ENCODE measurements at regions not wholly inside any gene's neighbourhood (a gene's known extent, or its start where the extent isn't known, plus 50 kb on each side); places are given as distances from the start of the nearest gene placed in this dataset.

DNA sequence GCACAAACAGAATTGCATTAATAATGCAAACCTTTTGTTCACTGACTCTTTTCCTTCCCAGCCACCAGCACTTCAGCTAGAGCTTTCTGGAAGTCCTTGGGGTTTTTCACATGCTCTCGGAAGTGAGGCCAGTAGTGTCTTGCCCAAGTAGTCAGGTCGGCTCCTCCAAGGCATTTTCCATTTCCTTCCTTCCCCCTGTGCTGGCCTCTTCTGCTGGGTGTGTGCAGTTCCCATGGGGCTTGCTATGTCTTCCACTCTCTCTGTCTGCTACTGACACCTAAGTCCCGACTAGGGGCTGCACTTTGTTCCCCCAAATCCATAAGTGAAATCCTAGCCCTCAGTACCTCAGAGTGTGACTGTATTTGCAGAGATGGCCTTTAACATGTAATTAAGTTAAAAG lies 175.6 kb upstream of the BMPER start:
- no peak for DNase-seq

GRCh38 chr7:33730958-33731357 lies 174.4 kb upstream of the BMPER start:
- DNase-seq = no peak

DNA sequence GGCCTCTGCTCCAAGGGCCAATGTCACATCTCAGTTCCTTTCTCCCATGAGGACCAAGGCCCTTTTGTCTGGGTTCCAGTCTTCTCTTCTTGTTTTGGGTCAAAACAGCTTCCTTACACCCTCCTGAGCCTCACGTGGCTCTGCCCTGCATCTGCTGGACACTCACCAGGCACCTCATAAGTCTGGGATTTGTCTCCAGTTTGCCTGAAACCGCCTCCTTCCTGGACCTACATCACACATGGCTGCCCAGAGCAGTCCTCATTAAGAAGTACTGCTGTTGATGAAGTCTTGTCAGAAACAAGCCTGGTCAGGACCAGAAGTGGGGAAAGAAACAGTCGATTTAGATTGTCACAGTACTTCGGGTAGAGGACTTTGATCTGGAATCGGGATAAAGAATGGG lies 173.4 kb upstream of the BMPER start:
- DNase-seq = no peak

GRCh38 chr7:33732462-33732861 lies 172.9 kb upstream of the BMPER start:
- DNase-seq = no peak

DNA sequence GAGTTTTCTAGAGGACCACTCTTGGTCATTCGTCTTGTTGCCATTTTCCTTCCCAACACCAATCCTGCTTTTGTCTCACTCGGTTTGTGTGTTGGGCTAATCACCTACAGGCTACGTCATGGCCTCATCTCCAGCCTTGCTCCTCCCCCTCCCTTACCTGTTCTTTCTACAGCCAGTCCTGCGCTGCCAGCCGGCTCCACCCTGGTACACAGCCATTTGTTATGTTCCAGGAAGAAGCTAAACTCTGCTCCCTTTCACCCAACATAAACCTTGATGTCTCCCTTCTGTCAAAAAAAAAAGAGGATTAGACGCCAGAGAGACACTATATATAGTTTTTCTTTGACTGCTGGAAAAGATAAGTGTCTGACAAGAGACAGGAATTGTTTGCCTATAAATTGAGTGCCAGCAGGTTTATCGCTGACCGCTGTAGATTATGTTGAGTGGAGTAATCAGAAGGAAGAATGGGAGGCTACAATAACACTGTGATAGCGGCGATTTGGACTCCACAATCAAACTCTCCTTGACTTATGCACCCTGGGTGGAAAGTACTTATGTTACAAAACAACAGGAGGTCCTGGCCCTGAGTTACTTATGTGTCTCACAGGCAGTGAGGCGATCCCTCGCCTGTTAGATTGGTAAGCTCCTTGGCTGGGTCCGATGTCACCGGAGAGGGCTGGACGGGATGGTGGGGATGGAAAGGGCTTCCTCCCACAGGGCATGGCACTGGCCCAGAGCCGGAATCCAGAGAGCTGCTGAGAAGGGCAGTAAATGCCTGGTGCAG lies 171.3 kb upstream of the BMPER start:
- no peak for DNase-seq

DNA sequence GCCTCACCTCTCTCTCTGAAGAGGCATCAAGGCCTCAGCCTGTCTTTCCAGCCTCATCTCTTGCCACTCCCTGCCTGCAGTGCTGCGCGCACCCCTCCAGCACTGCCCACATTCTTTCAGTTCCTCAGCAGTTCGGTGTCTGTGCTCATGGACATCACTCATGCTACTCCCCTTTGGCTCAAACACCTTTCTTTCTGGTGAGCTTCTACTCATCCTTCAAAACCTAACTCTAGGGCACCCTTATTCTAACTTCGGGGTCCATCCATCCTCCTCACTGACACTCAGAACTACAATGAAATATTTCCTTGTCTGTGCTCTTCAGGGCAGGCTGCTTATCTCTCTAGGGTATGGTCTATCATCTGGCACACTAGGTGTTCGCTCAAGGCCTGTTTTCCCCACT lies 169.9 kb upstream of the BMPER start:
- no peak for DNase-seq

- no peak for DNase-seq
These were observed 168.7 kb upstream of the BMPER start for GRCh38 chr7:33736521-33737221.

DNA sequence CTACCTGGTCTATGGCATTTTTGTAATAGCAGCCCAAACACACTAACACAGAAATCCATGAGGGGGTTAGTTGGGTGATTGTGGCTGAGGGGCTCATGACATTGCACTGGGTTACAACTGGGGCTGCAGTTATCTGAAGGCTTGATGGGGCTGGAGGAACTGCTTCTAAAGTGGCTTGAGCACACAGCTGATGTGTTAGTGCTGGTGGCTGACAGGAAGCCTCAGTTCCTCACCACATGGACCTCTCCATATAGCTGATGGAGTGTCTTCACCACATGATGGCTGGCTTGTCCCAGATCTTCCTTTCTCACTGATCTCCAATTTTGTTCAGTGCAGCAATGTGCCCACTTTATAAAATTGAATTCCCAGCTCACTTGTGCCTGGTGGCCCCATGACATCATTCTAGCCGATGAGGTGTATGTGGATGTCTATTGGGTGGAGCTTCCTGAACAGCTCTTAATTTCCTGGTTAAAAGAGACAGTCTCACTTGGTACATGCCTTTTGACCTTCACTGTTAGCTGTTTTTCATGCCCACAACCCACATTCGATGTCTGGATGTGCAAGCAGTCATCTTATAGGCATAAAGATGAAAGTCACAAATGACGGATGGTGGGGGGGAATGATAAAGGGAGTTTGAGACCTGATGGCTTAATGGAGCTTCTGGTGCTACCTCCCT lies 166.9 kb upstream of the BMPER start:
- DNase-seq = no peak

GRCh38 chr7:33739286-33739685 lies 166.1 kb upstream of the BMPER start:
- no peak for DNase-seq

GRCh38 chr7:33742521-33742920 lies 162.8 kb upstream of the BMPER start:
- no peak for DNase-seq

GRCh38 chr7:33742999-33743587 lies 162.2 kb upstream of the BMPER start:
- DNase-seq = no peak

- DNase-seq = no peak
These were observed 161.7 kb upstream of the BMPER start for GRCh38 chr7:33743594-33743993.

DNA sequence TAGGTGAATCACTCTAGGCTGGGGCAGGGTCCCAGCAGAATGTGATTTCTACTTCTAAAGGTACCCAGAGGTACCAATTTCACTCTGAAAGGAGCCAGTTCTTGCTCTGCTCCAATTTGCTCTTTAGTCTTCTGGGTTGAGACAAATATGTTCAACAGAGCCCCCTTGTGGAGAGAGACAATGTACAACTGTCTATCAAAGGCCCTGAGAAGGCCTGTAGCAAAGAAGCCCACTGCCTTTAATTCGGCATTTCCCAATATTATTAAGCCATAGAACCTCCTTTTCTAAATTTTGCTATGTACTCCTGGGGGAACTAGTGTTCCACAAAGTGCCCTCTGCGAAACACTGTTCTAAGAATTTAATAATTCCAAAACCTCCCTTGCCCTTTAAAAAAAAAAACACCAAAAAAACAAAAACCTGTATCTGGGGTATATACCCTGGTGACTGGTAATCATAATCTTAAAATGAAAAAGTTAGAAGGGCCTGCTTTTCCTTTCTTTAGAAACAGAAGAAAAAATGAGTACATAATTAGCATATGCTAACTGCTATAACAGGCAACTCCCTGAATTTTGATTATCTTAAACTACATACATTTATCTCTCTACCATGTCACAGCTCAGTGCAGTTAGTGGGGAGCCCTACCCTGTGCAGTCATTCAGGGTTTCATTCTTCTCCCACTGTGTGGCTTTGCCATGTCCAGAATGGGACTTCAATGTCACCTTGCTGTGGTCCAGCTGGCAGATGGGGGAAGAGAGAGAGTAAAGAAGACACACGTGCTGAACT lies 160.9 kb upstream of the BMPER start:
- DNase-seq = peak in 1 of 2 experiments; percentile 5

- DNase-seq = no peak
These were observed 159.4 kb upstream of the BMPER start for GRCh38 chr7:33745934-33746333.

- peak in 1 of 2 experiments; percentile 23 for DNase-seq
These were observed 156.5 kb upstream of the BMPER start for GRCh38 chr7:33748793-33749192.

DNA sequence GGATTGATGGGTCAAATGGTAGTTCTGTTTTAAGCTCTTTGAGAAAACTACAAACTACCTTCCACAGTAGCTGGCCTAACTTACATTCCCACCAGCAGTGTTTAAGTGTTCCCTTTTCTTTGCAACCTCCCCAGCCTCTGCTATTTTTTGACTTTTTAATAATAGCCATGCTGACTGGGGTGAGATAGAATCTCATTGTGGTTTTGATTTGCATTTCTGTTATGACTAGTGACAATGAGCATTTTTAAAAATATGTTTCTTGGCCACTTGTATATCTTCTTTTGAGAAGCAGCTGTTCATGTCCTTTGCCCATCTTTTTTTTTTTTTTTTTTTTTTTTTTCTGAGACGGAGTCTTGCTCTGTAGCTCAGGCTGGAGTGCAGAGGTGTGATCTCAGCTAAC lies 155.2 kb upstream of the BMPER start:
- DNase-seq = no peak

DNA sequence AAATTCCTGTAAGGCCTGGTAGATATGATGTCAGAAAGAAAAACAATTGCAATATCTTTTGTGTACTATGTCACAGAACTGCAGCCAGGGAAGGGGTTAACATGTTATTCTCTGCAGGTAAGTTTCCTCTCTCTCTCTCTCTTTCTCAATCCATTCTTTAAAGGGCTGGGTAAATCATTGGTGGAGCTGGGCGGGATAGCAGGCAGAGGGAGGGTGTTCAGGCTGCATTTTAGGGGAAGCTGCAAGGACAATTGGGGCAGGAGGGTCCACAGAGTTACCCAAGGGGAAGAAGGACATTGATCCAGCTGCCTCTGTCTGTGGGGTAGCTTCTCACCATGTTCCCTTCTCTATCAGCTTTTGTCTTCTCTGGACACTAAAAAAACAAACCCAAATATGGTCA lies 153.9 kb upstream of the BMPER start:
- DNase-seq = no peak

DNA sequence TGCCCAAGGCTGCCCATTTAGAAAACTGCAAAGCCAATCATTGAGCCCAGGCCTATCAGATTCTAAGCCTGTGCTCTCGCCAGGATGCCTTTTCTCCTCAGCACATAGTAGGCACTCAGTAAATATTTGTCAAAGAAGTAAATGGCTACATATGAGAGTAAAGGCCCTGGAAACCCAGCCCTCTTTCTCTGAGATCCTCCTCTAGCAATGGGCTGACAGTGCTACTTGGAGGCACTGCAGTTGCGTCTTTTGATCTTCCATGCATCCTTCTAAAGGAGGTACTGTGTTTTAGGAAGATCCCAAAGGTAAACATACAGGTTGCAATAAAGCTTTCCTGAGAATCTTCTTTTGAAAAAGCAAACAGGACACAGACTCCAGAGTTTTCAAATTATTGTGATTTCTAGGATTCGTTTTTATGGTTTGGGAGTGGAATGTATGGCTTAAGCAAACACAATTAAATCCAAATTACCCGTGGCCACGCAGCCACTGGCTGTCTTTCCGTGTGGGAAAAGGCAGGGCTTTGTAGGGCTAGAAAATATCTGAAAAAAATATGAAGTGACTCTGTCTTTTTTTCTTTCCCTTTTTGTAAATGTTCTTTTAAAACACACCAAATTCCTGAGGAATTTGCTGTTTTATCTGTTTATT lies 151.3 kb upstream of the BMPER start:
- no peak for DNase-seq

DNA sequence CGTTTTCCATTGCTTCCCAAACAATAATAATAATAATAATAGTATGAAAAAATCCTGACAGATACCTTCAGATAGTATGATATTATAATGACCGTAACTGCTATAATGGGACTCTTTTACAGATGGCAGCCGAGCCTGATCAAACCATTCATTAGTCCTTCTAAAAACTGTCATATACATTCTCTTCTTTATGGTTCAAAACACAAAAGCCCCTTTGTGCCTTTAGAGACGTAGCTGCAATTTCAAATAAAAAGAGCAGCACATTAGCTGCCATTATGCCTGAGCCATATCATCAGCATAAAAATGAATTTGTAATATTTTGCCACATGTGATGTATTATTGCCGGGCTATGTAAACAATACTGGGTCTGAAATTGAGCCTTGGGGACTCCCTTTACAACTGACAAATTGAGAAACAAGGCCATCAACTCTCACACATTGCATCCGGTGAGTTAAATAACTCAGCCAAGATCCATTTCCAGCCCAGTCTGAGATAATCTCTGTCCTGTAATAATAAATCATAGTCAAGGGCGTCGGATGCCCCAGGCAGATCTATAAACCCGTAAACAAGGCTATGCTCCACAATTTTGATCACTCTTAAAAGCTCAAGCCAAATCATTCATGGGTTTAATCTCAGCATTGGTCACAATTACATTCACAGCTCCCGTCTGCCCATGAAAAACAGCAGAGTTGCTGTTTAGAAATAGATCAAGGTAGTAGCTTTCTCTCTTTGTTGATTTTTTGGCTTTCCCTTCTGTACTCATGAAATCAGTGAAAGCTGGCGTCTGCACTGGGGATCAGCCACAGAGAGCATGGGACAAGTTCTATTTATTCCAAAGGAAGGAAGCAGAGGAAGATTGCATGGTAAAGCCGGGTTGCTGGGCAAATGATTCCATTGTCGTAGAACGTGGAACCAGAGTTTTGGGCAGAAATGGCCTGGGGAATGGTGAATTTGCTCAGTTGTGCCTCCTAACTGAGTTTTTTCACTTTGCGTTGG lies 150.1 kb upstream of the BMPER start:
- no peak for DNase-seq

DNA sequence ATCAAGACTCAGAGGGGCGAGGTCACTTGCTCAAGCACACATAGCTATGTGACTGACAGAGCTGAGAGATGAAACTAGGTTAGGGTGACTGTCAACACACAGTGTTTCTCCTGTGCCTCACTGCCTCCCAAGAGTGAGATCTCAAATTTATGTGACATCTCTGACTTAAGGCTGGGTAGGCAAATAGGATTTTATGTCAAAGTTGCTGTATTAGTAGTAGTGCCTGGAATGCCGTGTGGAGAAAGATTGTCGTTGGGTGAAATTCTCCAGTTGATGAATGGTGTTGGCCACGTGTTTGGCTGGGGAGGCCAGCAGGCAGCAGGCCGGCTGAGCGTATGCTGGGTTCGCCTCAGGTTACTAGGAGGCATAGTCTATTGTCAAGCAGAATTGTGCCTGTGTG lies 148.3 kb upstream of the BMPER start:
- no peak for DNase-seq

DNA sequence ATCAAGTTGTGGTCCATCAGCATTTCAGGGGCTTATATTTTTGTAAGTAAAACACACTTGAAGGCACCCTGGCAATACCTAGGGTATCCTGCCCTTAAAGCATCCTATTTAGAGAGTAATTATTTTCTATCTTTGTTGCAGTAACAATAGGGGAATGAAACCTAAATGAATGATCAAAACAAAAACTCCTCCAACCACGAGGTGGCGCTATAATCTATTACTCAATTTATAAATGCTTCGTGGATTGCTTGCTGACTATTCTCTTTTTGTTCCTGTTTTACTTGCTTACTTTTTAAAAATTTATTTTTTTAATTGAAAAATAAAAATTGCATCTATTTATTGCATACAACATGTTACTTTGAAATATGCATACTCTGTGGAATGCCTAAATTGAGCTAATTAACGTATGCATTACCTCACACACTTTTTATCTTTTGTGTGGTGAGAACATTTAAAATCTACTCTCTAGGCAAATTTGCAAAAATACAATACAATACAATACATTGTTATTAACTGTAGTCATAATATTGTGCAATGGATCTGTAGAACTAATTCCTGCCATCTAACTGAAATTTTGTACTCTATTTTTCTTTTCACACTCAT lies 147.7 kb upstream of the BMPER start:
- DNase-seq = peak; percentile 32 to 34

Measured in NCI-H446 (cell line).